ENCODE measurements at regions not wholly inside any gene's neighbourhood (a gene's known extent, or its start where the extent isn't known, plus 50 kb on each side); places are given as distances from the start of the nearest gene placed in this dataset.
A peak's percentile ranks its signal among the peaks of the same experiment; 100 is the strongest.
"Not testable (repeated sequence)": the region's sequence is repeated elsewhere in the genome, so short reads cannot be mapped to it uniquely, and the experiment has no call there.

DNA sequence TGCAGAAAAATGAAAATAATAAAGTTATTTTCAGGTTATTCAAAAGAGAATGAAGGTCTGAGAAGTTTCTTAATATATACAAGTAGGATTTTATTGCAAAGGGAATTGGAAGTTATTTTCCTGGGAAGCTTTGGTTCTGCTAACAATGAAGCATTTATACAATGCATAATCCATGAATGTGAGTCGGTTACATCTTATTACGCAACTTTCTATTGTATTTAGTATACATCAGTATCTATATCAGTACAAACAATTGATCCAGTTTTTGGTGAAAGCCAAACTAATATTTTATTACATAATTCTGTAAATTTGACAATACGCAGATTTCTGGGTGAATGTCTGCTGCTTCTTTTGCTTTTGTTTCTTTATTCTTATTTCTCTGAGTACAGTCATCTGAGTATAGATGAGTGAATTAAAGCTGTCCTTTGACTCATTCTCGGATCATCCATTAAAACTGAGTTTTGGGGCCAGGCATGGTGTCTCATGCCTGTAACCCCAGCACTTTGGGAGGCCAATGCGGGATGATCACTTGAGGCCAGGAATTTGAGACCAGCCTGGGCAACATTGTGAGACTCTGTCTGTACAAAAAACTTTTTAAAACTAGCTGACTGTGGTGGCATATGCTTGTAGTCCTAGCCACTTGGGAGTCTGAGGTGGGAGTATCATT lies 108.5 kb downstream of the SOCS6 start:
- no peak overlapping the region for H3K4me3 ChIP-seq (ENCODE audit: low read depth, low read length)
- DNase-seq (ENCODE audit: low read depth): no peak
- TF ChIP-seq CTCF (IDR thresholded peaks at IDR 0.05; ENCODE audit: insufficient read depth, low read depth, low read length): no peak

DNA sequence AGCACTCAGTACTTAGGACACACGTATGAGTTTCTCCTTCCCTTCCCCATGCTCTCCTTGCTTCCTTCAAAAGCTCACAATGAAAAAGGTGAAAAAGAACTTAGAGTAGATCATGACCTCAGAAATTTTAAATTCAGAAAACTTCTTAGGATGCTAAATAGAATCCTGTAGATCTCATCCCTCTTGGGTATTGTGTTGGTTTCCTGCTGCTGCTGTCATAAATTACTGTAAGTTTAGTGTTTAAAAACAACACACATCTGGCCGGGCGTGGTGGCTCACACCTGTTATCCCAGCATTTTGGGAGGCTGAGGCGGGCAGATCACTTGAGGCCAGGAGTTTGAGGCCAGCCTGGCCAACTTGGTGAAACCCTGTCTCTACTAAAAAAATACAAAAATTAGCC lies 106.9 kb downstream of the SOCS6 start:
- not testable (repeated sequence) for H3K4me3 ChIP-seq (ENCODE audit: low read depth, low read length); DNase-seq (ENCODE audit: low read depth)

DNA sequence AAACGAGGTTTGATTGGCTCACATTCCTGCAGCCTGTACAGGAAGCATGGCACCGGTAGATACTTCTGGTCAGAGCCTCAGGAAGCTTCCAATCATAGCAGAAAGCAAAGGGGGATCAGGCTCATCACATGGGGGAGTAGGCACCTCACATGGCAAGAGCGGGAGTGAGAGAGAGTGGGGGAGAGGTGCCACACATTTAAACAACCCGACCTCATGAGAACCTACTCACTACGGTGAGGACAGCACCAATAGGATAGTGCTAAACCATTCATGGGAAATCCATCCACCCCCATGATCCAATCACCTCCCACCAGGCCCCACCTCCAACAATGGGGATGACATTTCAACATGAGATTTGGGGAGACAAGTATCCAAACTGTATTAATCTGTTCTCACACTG lies 105.8 kb downstream of the SOCS6 start:
- no peak for TF ChIP-seq CTCF (IDR thresholded peaks at IDR 0.05; ENCODE audit: insufficient read depth, low read depth, low read length)
- H3K4me3 ChIP-seq (ENCODE audit: low read depth, low read length): no peak overlapping the region
- DNase-seq (ENCODE audit: low read depth): no peak

- no peak overlapping the region for H3K4me3 ChIP-seq (ENCODE audit: low read depth, low read length)
- TF ChIP-seq CTCF (IDR thresholded peaks at IDR 0.05; ENCODE audit: insufficient read depth, low read depth, low read length): no peak
- DNase-seq (ENCODE audit: low read depth): no peak
These were observed 101.7 kb downstream of the SOCS6 start for GRCh38 chr18:70390371-70391090.

GRCh38 chr18:70389036-70389435 lies 100.2 kb downstream of the SOCS6 start:
- H3K4me3 ChIP-seq (ENCODE audit: low read depth, low read length): not testable (repeated sequence)

DNA sequence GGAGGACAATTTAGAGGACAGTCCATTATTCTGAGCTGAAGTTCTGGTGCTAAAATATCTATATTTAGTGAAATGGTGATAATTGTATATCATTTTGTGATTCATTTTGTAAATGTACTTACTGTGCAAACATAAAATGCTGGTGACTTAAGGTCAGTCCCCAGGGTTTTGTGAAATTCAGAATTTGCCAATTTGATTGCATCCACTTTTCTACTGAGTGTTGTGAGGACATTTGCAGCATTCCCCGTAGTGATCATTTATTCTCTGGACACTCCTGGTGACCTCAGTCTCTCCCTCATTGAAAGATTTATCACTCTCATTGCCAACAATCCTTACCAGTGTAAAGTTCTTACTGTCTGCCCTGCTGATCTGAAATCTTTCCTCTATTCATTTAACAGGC lies 98.2 kb downstream of the SOCS6 start:
- H3K4me3 ChIP-seq (ENCODE audit: low read depth, low read length): no peak overlapping the region
- DNase-seq (ENCODE audit: low read depth): no peak
- no peak for TF ChIP-seq CTCF (IDR thresholded peaks at IDR 0.05; ENCODE audit: insufficient read depth, low read depth, low read length)

More at GRCh38 chr18:70389036-70389435, 100.2 kb downstream of the SOCS6 start:
- DNase-seq (ENCODE audit: low read depth): not testable (repeated sequence)

- no peak overlapping the region for H3K4me3 ChIP-seq (ENCODE audit: low read depth, low read length)
- TF ChIP-seq CTCF (IDR thresholded peaks at IDR 0.05; ENCODE audit: insufficient read depth, low read depth, low read length): no peak
- no peak for DNase-seq (ENCODE audit: low read depth)
These were observed 97.7 kb downstream of the SOCS6 start for GRCh38 chr18:70386582-70386981.

DNA sequence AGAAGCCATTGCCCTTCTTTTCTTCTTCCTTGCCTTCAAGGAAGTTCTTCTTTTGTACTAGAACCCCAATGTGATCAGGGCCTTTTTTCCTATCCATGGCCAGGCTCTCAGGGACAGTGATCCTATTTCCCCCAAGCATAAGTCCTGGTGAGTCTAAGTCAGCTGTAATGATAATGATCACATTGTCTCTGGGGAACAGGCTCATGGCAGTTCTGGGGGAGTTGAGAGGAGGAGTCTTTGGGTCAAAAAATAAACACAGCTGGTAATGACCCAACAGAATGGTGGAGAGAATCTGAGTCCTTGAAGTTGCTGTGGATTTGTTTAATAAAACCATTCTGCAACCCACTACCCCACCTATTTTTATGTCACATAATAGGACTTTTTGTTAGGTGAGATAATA lies 96.6 kb downstream of the SOCS6 start:
- H3K4me3 ChIP-seq (ENCODE audit: low read depth, low read length): no peak overlapping the region
- peak; percentile 18 for DNase-seq (ENCODE audit: low read depth)
- TF ChIP-seq CTCF (IDR thresholded peaks at IDR 0.05; ENCODE audit: insufficient read depth, low read depth, low read length): no peak

Measured in fibroblast of villous mesenchyme (primary cell).